DMS53 treated with DMSO at 0.1 percent for 48 hours (cell line): ENCODE measurements at regions not wholly inside any gene's neighbourhood (a gene's known extent, or its start where the extent isn't known, plus 50 kb on each side); places are given as distances from the start of the nearest gene placed in this dataset.

Experiments used
- DNase-seq: peaks from one replicate; lab custom pipeline; 2025; ENCODE audit not compliant: unreplicated experiment; lab: John Stamatoyannopoulos, UW

- no peak for DNase-seq
Observed at GRCh38 chr7:113715981-113716856, 202.6 kb downstream of the PPP1R3A start.

- no peak for DNase-seq
Observed at GRCh38 chr7:113715262-113715661, 203.5 kb downstream of the PPP1R3A start.

GRCh38 chr7:113710310-113711096 is 208.3 kb downstream of the PPP1R3A start:
- DNase-seq: peak; percentile 87

- no peak for DNase-seq
Observed at GRCh38 chr7:113705439-113705838, 213.4 kb downstream of the PPP1R3A start.

GRCh38 chr7:113698556-113699220 is 220.1 kb downstream of the PPP1R3A start:
- peak; percentile 32 for DNase-seq

- DNase-seq: no peak
Observed at GRCh38 chr7:113694149-113694548, 224.7 kb downstream of the PPP1R3A start.

GRCh38 chr7:113684165-113684564 is 234.6 kb downstream of the PPP1R3A start:
- DNase-seq: no peak

- no peak for DNase-seq
Observed at GRCh38 chr7:113677811-113678210, 241.0 kb downstream of the PPP1R3A start.

GRCh38 chr7:113664867-113665266 is 253.9 kb downstream of the PPP1R3A start:
- DNase-seq: peak; percentile 28

GRCh38 chr7:113659416-113659815 is 259.4 kb downstream of the PPP1R3A start:
- no peak for DNase-seq

GRCh38 chr7:113657603-113658002 is 261.2 kb downstream of the PPP1R3A start:
- no peak for DNase-seq

- DNase-seq: no peak
Observed at GRCh38 chr7:113652501-113652900, 266.3 kb downstream of the PPP1R3A start.

GRCh38 chr7:113649556-113649955 is 269.3 kb downstream of the PPP1R3A start:
- DNase-seq: no peak

- no peak for DNase-seq
Observed at GRCh38 chr7:113639221-113639620, 279.6 kb downstream of the PPP1R3A start.

GRCh38 chr7:113636727-113637421 is 281.9 kb downstream of the PPP1R3A start:
- DNase-seq: no peak

GRCh38 chr7:113635492-113635891 is 283.3 kb downstream of the PPP1R3A start:
- DNase-seq: no peak

GRCh38 chr7:113633073-113633472 is 285.7 kb downstream of the PPP1R3A start:
- no peak for DNase-seq

- DNase-seq: no peak
Observed at GRCh38 chr7:113628948-113629847, 289.6 kb downstream of the PPP1R3A start.

GRCh38 chr7:113625494-113626102 is 293.2 kb downstream of the PPP1R3A start:
- DNase-seq: no peak
